ENCODE measurements at regions not wholly inside any gene's neighbourhood (a gene's known extent, or its start where the extent isn't known, plus 50 kb on each side); places are given as distances from the start of the nearest gene placed in this dataset.
"Not testable (repeated sequence)": the region's sequence is repeated elsewhere in the genome, so short reads cannot be mapped to it uniquely, and the experiment has no call there.

DNA sequence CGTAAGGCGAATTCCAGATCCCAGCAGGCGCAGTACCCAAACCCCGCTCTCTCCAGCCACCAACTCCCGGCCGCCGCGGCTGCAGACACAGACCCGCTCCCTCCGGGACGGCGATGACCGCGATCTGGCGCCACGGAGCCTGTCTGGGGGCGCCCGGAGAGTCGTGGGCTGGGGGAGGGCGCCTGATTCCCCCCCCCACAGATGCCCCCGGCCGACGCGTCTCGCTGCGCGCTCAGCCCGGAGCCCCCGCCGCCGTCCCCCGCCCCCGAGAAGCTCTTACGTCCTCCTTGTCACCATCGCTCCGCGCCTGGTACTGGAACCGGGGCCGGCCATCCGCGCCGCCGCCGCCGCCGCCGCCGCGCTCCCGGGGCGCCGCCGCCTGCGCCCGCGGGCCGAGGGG lies 173.6 kb downstream of the ATP6V0E2 start:
- DNase-seq = not testable (repeated sequence)

DNA sequence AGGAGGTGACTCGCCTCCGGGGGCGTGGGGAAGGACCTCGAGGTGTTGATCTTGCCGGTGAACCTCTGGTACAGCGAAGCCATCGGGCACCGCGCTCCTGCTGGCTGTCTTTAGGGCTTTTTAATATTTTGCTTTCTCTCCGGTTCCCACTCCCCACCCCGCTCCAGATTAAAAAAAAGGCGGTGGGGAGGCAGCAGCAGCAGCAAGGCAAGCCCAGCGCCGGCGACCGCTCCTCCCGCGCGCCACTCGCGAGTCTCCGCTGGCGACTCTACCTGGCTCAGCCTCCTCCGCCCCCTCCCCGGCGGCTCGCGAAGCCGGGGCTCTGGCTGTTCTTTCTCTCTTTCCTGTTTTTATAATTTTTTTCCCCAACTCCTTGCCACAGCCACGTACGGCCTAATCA lies 174.0 kb downstream of the ATP6V0E2 start:
- DNase-seq = not testable (repeated sequence)

DNA sequence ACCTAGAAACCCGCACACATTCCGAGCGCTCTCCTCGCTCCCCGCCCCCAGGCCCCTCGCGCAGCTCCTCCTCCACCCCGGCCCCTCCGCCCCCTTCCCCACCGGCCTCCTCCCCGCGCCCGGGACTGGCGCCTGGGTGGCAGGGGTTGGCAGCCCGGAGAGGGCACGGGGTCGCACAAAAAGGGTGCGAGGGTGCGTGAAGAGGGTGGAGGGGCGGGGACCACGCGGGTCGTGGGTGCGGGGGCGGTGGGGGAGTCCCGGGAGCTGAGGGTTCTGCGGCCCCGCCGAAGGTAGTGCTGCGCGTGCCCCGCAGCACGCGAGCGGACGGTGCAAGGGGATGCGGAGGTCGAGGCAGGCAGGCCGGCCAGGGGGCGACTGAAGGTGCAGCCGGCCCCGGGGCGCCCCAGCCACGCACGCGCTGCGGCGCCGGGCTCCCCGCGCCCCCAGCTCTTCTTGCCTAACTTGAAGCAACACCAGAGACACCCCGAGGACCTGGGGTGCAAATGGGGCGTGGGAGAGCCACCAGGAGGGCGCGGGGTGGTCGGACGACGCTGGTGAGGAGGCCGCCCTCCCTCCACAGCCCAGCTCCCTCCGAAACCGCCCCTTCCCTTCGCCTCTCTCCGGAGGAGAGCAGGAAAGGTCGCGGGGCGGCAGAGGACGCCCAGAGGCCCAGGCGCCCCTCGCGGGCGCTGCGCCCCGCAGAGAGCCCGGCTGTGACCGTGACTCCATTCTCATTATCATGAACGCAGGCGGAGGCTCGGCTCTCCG lies 174.7 kb downstream of the ATP6V0E2 start:
- DNase-seq = not testable (repeated sequence)

DNA sequence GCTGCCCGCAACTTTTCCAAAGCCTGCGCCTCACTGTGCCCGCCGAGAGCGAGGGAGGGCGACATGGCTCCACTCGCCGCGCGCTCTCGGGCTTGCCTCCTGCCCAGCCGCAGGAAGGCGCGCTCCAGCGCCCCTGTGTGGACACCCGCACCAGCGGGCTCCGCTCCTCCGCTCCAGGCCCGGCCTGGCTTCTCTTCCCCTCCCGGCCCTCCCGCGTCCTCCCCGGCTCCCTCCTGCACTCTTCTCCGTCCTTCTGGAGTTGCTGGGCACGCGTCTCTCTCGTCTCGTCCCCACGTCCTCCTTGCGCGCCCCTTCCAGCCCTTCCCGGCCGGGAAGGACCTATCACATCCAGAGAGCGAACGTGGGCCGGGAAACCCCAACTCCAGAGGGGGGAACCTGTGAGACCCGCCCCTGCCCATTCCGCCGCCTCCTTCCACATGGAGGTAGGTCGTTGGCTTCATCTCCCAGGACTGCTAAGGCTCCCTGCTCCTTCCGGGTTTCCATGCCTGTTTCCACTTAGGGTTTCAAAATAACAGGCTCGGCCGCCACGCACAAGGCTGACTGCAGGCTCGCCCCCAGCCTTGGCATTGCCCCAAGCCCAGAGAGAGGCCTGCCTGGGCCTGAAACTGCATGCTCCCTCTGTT lies 175.4 kb downstream of the ATP6V0E2 start:
- not testable (repeated sequence) for DNase-seq

DNA sequence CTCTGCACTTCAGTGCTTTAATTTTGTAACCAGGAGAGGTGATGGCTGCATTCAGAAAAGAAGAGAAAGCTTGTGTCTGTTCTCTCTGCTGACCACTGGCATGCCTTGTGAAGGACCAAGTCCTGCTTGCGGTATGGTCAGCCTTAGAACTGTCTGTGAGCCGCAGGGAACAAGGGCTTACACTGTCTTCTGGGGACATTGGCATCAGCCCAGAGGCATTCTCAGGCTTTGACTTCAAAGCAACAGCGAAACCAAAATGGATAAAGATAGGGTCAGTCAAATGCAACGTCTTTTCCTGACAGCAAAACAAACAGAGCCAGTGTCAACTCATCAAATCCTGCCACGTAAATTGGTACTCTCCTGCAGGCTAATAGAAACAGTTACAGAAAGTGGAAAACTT lies 179.6 kb downstream of the ATP6V0E2 start:
- not testable (repeated sequence) for DNase-seq

DNA sequence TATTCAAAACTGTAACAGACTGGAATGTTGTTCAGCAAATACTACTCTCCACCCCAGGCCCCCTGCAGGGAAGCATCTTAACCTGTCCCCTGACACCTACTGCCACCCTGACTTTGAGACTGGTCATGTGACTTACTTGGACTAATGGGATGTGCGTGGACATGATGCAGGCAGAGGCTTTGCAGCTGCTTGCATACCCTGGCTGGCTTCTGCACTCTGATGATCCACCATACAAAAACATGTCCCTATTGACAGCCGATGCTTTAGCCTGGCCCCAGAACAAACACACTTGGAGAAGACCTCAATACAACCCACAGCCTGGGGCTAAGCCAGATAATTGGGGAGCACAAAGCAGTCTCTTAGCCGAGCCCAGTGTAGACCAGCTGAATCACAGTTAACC lies 180.5 kb downstream of the ATP6V0E2 start:
- not testable (repeated sequence) for DNase-seq

DNA sequence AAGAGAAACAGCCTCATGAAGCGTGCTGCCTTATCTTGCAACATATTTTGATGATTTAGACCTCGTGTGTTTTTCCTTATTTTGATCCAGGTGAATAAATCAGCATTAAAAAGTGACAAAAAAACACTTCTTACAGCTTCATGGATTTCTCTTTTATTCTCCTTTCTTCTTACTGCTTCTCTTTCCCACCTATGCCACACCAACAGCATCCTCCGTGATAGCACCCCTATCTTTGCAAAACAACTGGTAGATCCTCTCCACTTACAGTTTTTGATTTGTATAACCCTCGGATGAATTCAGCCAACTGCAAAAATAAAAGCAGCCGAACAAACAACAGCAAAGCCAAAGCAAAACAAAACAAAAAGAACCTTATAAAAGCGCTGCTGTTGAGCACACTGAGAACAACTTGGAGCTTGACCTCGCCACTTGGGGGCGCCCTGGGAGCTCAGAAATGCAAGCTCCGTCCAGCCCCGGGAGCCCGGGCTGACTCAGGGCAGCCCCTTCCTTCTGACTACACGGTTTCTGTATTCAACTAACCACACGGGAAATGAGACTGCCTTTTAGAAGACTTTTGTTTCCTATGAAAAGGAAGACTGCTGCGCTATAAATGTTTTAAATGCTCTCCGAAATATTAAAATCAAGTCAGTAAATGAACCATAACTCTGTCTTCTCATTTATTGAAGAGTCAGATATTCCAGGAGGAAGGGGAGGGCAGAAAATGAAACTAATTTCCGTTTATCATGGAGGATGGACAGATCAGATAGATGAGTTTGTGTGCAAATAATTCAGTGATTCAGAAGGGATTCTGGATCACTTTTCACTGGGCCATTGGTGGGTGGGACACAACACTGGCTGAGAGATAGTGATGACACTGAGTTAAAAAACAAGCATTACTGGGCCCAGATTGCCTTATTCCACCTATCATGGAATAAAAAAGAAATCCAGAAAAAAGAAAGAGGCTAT lies 186.8 kb downstream of the ATP6V0E2 start:
- not testable (repeated sequence) for DNase-seq

DNA sequence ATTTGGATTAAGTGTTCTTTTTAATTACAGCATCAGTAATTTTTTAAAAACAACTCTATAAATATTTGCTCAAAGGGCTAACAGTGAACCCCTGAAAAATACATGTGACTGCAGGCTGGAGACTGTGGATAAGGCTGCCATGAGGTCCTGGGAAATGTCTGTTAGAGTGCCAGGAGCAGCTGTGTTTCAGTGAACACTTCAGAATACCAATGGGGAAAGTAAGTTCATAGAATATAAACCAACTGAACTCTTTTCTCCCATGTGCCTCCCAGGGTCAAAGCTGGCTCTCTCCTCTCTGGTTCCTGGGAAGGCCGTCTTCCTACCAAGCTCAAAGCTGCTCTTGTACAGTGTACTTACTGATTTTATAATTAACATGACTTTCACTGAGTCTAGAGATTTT lies 189.4 kb downstream of the ATP6V0E2 start:
- DNase-seq = not testable (repeated sequence)

DNA sequence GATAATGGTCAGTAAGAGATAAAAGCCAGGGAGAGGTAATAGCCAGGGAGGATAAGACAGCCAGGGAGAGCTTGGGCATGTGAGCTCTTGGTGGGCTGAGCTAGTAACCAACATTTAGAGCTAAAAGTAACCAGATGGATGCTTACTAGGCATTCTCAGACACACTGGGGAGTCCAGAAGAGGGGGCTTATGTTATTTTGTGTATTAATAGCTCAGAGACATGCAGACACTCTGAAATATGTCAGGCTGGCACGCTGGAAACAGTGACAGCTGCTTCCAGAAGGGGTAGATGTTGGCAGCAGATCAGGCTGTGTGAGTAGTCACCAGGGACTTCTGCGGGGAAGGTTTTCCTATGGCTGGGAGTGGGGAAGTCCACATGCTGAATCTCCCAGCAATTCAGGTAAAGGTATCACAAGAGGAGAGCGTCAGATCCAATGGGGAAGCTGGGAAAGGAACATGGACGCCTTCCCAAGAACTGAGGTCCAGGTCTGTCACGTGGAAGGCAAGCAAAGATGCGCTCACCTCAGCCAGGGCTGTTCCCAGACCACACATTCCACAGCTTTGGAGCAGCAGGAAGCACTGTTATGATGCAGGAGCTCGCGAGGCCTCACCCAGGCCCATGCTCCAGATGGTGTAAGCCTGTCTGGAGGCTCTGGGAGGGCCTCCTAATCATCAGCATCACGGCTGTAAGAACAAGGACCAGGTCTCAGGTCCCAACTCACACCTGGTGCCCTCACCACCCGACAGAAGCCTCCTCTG lies 196.0 kb downstream of the ATP6V0E2 start:
- not testable (repeated sequence) for DNase-seq

DNA sequence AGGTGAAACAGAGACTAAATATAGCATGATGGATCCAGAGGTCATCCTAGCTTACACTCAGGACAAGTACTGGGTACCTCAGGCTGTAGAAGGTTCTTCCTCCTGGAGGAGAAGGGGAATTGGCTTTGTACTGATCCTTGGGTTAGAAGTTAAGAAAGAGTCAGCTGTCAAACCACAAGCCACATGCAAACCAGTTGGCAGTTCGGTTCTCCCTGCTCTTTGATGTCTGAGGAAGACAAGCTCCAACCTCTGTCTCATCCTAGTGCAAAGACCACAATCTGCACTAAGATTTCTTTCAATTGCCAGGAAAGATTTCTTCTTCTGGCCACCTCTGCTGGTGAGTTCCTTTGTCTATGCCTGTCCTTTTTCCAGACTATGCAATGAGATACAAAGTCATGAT lies 203.8 kb downstream of the ATP6V0E2 start:
- DNase-seq = not testable (repeated sequence)

DNA sequence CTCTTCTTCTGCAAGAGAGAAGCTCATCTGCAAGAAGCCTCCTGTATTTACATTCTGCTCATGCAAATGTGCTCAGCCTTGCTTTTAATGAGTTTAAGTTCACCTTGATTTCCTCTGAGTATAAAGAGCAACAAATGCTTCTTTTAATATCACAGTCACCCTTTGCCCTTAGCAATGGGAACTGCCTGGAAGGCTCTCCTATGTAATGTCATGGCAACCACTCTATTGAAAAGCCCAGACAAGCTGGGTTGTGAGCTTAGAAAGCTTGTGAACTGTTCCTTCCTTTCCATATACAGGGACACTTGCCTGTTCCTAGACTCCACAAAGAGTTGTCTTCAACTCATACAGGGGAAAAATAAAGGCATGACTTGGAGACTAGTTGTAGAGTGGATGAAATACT lies 208.1 kb downstream of the ATP6V0E2 start:
- not testable (repeated sequence) for DNase-seq

DNA sequence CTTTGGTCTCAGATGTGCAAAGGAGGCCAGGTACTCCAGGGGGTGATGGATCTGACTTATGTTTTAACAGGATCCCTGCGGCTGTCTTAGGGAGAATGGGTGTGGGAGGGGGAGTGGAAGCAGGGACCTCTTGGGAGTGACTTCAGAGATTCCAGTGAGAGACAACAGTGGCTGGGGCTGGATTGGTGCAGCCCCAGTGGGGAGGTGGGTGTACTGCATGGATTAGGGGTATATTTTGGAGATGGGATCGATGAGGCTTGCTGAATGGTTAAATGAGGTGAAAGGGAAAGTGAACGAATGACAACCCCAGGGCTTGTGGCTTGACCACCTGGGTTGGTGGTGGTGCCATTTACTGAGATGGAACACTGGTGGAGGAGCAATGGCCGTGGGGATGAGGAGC lies 211.0 kb downstream of the ATP6V0E2 start:
- not testable (repeated sequence) for DNase-seq

DNA sequence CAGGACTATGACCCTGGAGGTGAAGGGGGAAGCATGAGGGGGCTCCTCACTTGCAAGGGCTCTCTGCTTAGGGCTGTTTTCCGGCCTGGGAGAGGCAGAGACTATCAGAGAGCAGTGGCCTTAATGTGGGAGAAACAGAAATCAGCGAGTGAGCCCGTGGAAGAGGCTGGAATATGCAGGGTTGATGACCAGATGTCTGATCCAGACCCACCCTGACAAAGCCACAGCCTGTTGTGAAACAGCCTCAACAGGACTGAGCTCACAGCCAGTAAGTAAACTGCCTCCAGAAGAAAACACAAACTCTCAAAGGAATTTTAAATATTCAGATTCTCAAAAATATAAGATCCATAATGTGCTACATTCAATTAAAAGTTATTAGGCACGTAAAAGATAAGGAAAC lies 213.7 kb downstream of the ATP6V0E2 start:
- DNase-seq = not testable (repeated sequence)

DNA sequence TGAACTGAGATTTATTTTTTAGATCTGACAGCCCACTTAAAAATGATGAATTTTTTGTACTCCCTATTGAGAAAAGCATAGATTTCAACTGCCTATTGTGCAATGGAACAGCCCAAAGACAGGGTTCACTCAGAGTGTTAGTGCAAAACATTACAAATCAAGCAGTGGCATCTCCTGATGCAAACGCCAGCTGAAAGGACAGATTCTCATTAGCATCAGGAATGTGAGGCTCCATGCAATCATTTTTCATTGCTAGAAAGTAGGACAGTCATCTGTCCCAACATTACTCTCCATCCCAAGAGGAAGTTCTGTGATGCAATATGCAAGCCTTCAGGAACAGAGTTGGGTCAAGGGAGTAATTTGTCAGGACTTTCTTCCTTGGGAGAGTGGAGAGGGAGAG lies 215.4 kb downstream of the ATP6V0E2 start:
- DNase-seq = not testable (repeated sequence)

DNA sequence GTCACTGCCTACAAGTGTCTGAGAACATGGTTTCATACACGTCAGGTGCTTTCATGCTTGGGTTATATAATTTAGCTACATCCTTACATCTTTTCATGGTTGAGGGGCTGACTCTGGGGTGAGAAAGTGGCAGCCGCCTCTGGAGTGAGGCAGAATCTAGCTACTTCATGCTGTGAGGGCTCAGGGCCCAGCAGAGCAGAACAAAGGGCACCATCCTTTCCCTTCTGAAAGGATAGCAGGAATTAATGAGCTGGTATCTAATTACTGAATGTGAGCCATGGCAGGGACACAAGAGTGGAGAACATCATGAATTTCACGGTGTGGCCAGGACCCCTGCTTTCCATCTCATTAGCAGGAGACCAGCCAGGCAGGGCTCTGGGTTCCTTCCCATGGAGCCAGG lies 217.0 kb downstream of the ATP6V0E2 start:
- DNase-seq = not testable (repeated sequence)

DNA sequence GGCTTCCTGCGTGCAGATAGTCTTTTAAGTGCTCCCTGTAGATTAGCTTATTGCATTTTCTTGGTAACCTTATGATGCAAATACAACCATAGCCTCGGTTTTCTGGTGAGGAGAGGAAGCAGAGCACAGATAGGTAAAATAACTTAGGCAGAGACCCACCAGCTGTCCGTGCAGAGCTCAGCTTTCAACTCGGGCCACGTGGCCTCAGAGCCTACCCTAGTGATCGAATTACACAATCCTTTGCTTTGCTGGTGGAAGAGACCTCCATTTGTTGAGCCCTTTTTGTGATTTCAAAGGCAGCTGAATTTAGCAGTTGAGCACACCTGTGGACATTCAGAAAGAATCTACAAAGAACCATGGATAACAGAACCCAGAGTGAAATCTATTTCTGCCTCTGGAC lies 220.1 kb downstream of the ATP6V0E2 start:
- not testable (repeated sequence) for DNase-seq

DNA sequence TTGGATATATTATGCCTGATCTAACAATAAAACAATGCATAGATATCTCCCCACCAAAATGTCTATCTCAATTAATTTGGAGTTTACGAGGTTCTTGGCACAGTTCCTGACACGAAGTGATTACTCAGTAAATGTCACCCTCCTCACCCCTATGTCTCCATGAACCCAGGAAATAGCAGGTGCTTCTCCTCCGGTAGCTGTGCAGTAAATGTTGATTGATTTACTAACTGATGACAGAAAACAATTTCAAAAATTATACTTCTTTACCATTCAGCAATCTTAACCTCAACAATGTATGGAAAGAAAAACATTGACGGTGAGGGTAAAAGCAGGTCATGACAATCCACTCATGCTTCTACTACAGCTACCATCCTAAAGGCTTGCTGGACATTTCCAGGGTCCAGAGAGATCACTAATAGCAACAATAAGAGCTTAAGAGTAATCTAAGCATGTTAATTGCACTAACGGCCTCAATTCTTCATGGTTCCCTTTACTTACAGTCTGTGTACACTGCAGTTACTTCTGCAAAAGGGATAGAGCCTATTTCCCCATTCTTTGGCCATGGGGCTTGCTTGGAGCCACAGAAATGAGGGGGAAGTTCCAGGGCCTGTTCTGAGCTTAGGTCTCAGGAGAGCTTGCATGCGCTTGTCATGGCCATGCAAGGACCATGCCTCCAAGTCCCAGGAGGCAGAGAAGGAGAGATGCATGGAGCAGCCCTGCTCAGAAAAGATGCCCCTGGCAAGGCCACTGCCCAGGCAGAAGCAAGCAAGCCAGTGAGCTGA lies 222.6 kb downstream of the ATP6V0E2 start:
- DNase-seq = not testable (repeated sequence)

DNA sequence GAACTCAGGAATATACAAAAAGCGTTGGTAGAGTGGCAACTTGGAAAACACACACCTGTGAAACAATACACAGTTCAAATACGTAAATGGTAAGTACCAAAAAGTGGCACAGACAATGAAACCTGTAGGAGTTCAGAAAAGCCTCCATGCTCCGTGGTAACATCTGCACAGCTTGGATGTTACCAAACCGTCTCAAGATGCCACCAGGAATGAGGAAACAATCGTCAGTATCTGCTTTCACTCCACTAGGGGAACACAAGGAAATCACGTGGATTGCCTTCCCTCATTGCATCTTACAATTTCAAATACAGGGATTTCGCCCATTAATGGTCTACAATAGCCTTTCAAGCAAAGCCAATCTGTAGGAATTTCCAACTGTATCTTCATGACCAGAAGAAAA lies 224.6 kb upstream of the LRRC61 start:
- not testable (repeated sequence) for DNase-seq

DNA sequence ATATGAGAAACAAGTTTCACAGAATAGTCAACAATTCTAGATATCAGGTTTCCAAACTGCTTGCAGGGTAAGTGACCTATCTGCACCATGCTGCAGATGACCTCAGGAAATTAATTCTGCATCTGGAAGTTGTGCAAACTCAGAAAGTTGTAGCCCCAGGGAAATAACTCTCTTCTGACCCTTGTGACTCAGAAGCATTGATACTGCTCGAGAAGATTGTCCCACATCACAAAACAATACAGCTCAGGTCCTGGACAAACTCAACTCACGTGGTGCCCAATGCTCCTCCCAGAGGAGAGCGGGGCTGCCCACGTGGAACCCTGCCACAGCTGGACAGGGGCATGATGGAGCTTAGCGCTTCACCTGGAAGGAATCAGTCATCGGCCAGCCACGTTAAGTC lies 221.9 kb upstream of the LRRC61 start:
- DNase-seq = not testable (repeated sequence)

DNA sequence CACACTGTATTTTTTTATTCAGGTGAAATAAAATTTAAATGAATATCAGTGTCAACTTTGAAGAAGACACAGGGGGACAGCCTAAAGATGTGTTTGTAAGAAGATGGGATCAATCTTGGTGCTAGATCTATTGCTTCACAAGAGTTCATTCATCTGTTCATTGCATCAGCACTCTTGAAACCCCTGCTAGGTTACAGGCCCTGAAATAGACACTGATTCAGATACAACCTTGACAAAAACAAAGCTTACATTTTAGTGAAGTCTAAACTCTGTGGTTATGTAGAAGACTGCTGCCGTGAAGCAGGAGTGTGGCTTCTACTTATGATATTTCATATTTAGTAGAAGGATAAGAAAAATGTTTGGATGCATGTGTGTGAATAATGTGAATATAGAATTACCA lies 215.9 kb upstream of the LRRC61 start:
- not testable (repeated sequence) for DNase-seq

DNA sequence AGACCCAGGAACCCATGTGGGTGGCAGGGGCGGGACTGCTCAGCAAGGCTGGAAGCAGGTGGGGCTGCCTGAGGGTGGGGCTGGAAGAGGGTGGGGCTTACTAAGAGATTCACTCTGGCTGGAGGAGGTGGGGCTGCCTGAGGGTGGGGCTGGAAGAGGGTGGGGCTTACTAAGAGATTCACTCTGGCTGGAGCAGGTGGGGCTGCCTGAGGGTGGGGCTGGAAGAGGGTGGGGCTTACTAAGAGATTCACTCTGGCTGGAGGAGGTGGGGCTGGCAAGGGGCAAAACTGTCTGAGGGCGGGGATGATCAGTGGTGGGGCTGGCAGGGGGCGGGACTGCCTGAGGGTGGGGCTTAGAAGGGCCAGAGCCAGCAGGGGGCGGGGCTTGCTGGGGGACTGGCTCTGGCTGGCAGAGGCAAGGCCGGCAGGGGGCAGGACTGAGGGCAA lies 212.8 kb upstream of the LRRC61 start:
- not testable (repeated sequence) for DNase-seq
